GM19372 (cell line): ENCODE measurements at regions not wholly inside any gene's neighbourhood (a gene's known extent, or its start where the extent isn't known, plus 50 kb on each side); places are given as distances from the start of the nearest gene placed in this dataset.

Source experiments
- ATAC-seq: cut with Tn5 transposase; IDR thresholded peaks from one replicate; pipeline ENCODE4 v1.9.1; 2021; ENCODE audit warnings: mild to moderate bottlenecking, low read depth, moderate library complexity; ENCODE audit not compliant: unreplicated experiment

DNA sequence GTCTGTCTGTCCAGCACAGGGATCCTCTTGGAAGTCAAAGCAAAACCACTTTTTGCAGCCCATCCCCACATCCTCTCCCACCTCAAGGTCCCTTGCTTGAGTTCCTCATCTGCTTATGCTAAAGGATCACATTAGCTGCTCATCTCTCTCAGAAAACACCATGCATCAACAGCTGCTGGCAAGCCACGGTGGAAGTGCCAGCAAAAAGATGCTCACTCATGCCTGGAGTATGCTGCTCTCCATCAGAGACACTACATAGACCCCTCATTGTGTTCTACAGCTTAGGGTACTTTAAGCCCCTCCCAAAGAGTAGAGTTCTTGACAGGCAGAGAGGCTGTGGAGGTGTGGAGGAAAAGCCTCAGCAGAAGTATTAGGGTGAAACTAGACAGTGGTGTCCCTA lies 94.6 kb upstream of the COL8A1 start:
- ATAC-seq: no peak

DNA sequence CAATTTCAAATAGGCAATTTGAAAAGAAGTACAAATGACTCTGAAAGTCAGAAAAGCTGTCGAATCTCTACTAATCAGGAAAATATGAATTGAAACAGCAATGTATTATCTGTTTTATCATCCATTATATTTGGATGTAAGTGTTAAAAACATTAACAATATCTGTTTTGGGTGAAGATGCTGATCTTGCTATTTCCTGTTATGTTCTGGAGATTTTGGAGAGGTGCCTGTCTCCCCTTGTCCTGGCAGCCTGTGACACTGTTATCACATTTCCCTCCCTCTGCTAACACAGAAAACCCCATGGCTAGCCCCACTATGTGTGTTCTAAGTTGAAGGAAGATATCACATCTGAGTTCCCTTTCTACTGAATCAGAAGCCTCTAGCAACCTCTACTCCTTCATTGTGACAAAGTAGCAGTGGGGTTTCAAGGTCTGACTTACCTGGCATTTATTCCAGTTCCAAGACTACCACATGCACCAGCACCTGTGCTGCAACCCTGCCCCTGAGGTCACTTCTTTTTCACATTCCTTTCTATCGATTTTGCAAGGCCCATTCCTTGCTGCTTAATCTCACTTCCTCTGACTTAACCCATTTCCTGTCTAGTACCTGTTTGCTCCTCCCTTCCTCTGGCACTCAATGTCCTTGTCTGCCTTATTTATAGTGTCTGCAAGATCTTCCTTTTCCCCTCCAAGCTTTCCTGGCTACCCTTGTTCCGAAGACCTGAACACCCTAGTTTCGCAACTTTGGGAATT lies 95.5 kb upstream of the COL8A1 start:
- ATAC-seq: no peak

DNA sequence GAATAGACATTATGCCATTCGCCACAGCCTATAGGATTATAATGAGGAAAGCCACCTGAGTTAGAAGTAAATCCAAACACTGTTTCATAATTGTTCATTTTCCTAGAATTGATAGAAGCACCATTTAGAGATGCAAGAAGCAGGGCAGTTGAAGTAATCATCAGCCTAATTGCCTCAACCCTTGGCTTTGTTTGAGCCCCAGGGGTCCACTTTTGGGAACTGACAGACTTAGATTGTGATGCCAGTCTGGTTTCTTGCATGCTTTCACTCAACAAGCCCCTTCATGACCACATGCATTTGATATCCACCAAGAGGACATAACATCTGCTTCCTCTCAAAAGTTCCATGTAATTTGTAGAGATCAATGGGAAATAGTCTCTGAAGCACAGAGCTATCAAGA lies 97.2 kb upstream of the COL8A1 start:
- ATAC-seq: no peak

DNA sequence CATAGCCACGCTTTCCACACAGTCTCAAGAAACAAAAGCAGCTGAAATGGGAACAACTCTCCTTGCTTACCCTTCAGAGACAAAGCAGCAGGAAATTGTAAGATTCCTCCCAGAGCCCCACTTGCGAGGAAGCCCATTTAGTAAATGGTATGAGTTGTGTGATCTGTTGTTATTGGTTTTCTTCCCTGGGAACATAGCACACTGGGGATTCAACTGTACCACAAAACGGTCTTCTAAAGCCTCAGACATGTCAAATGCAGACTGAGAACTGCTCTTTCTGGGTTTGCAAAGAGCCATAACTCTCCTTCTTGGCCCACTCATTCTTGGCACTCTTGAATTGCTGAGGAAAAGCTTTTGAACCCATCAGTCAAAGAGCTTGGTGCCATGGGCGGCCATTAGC lies 101.0 kb upstream of the COL8A1 start:
- no peak for ATAC-seq

DNA sequence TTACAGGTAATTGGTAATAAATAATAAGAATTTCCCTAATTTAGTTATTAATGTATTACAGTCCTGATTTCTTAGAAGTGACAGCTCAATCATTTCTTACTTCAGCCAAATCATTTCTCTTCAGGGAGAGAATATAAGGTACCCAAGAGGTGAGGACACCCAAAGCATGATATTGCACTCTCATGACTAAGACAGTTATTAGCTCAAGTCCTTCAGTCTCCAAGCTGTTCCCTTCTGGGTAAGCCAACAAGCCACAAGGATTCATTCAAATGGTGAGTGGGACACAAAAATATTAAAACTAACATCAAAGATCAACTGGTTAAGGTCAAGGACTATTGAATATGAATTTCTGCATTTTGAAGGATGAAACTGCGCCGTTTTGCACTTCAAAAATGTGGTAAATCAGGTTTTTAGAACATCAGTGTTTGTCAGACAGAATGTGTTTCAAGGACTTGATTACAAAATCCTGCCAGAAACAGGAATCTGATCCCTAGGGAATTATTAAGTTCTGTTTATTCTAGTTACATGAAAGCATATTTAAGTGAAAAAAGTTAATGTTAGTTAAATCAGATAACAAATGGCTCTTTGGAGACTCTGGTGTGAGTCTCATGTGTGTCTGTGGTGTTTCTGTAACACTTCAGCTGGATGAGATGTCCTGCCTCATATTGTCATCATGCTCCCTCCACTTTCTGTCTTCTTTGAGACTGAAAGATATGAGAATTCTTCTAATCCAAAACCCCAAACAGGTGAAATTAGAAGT lies 101.7 kb upstream of the COL8A1 start:
- no peak for ATAC-seq

DNA sequence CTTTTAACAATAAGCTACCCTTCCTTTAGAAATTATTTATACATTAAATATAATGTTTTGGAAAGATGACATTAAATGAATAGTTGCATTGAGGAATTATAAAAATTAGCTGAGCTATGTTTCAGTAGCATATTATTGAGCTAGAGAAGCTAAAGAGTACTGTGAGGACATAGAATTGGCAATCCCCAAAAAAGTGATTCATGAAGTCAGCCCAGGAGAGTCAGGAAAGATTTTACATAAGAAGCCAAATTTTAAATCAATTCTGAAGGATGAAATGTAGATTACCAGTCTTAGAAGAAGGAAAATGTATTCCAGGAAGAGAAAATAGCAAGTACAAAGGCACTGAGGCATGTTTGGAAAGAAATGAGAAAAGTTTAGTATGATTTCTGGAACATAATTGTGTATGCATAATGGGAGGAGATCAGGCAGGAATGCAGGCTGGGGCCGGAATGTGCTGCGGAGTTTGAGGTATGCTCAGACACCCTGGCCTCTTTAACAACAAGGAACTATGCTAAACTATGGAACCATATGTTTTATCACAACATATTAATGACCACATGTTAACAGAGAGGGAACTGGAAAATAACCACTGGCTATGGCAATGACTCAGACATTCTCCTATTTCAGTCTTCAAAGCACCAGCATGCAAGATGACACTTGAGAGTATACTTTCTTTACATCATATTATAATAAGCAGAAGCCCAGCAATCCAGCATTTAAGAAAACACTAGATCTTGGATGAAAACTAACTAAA lies 103.3 kb upstream of the COL8A1 start:
- no peak for ATAC-seq

DNA sequence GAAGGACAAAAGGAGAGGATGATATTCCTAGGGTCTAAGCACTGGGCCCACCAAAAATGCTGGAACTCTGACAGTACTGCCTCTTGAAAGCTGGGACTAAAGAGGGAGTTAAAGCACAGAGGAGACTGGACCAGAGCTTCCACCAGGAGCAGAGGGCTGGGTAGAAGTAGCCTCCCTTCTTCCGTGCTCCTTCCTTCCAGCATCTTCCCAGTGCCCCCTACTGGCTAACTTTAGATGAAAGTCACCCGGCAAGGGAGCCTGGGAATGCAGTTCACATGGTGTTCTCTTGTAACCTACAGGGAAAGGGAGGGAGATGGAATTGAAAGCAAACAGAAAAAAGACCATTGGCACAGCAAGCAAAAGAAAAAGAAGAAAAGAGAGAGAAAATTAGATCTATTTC lies 106.1 kb upstream of the COL8A1 start:
- ATAC-seq: peak; percentile 69

DNA sequence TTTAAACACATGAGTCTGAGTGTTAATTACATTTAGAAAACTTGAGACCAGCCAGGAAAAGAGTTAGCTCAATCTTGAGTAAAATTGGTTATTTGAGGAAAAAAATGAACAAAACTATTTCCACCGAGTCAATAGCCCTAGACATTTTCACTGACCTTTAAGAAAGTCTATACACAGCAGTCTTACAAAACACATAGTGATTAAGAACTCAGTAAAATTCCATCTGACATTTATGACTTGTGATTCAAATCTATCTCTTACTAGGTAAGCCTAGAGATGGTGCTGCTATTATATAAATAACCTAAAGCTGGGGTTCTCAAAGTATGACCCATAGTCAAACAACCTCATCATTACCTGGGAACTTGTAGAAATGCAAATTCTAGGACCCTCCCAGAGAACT lies 109.1 kb upstream of the COL8A1 start:
- ATAC-seq: no peak

DNA sequence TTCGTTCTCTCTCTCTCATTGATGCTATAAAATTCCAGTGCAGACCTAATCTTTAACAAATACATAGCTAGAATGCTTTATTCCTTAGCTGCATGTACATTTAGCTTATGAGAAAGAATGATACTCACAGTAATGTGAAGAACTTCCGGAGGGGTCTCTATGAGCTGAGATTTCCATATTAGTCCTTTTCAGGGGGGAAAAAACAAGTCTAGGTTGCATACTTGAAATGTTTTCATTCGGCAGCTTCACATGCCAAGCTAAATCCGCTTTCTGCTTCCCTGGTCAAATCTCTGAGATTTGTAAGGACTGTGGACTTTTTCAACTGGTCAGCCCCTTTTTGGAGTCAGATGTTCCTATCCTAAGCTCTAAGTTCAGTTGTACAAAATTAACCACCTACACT lies 111.5 kb upstream of the COL8A1 start:
- ATAC-seq: no peak

DNA sequence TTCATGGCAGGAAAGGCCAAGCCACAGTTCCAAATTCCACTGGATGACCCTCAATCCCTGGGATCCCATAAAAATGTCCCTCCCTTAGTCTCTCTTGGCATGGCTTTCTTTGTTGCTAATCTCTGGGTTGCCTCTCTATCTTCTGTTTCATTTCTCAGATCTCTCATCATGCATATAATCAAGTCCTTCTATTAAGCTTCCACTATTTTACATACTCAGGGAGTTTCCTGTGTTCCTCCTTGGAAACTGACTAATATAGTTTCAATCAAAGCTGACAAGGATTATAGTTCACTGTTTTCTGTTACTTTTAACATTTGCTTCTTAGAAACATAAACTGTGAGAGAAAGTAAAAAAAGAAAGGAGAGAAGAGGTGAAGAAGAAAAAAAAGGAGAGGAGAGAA lies 113.8 kb upstream of the COL8A1 start:
- ATAC-seq: no peak

DNA sequence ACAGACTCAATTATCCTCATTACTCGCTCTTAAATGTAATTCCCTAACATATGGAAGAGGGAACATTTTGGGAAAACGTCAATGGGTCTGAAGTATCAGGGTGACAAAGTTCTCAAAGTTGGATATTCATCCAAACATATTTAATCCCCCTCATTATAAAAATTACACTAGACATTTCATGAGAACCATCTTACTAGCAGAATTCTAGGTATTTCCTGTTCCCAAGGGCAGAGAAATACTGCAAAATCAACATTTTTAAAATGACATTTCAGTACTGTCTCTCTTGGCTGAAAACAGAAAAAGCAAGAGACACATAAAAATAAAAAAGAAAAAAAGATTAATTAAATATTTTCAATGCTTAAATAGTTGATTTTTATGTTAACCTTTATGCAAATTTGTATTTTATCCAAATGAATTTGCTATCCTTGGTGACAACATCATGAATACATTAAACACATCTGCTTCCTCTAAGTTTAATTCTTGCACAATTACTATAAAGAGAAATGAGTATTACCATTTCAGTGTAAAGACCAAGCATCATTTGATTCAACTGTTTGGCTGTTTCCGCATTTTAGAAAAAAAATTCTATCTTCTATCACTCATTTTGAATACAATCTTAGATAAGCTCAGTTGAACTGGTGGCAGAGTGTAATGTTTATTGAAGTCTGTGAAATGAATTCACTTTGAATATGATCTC lies 114.8 kb upstream of the COL8A1 start:
- ATAC-seq: no peak

DNA sequence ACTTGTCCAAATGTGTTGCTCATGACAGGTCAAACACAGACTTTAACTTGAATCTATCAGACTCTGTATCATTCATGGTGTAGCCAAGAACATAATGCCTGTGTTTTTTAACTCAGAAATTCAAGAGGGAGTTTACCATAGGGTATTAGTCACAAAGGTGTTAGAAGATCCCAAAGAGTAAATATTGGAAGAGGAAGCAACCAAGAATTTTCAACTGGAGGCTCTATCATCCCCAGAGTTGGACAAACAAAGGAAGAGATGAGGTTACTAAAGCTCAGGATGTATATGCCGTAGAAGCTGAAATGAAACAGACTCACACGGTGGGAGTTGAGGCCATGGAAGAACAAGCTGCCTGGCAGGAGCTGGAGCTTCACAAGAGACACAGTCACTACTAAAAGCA lies 116.2 kb upstream of the COL8A1 start:
- ATAC-seq: no peak

DNA sequence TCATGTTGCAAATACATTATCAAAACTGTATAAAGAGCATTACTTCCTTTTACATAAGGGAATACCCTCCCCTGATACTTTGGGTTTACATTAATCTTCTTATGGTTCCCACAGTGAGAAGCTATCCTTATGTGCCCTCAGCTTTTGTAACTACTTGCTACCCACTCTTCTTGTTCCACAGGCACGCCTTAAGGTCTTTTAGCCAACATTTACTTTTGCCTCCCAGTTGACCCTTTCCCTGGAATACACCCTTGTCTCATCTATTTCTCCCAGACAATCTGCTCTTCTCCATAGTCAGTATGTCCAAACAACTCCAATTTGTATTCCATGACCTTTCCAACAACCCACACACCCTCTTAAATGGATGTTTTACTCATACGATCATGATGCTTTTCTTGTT lies 116.8 kb upstream of the COL8A1 start:
- no peak for ATAC-seq

DNA sequence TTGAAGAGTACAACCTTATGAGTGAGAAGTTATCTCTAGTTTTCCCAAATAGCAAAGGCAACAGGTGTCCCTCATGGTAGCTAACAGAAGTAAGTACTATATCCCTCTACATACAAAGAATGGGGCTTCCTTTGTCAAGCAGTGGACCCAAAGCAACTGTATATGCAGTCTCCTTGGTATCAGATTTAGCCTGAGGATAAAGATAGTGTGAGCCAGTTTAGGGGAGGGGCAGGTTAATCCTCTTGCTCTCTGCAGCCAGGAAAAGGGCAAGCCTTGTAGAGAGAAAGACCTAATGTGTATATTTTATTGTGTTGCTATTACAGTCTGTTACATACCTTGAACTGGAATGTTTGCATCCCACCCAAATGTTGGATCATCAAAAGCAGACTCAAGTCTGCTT lies 117.9 kb upstream of the COL8A1 start:
- no peak for ATAC-seq

DNA sequence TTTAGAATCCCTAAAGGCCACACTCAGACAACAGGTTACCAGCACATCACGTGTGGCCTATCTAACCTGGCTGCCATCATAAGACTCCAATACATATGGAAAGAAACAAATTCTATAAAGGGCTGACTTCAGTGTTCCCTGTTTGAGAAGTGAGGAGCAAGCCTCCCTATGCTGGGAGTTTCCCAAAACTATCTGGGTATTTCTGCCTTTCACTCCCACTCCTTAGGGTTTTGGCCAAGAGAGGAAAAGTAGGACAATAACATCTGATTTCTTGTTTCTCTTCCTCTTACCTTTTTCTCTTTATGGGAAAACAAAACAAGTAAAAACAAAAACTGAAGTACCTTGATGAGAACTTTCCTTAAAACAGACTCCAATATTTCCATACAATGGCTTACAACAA lies 121.5 kb upstream of the COL8A1 start:
- ATAC-seq: no peak

DNA sequence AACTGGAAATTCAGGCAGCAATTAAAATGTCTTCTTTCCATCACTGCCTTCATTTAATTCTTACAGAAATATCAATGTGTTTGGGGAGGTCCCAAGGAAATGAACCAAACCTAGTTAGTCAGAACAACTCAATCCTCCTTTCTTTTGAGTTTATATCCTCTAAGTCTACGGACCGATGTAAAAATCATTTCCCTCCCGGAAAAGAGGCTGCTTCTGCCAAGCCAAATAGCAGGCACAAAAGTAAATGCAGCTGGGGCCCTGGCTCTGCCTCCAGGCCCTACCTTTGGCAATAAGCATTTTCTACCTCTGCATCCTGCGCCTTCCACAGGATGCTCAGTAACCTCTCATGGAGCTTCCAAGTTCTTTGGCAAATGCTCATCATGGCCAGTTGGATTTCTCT lies 122.5 kb upstream of the COL8A1 start:
- ATAC-seq: no peak

DNA sequence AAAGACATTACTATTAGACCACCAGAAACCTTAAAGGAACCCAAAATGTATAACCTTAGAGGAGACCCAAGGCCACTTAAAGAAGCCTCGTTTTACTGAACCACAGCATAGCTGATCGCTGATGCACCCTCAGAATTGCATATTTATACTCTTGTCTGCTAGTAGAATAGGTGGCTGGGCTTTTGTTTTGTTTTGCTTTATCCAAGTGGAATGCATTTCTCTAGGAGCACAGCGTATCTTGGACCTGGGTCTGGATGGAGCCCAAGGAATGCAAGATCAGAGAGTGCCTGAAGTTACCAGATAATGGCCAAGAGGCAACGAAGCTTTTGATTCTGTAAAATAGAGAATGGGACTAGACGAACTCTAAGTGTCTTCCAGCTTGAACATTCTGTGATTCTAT lies 129.2 kb upstream of the COL8A1 start:
- ATAC-seq: no peak

DNA sequence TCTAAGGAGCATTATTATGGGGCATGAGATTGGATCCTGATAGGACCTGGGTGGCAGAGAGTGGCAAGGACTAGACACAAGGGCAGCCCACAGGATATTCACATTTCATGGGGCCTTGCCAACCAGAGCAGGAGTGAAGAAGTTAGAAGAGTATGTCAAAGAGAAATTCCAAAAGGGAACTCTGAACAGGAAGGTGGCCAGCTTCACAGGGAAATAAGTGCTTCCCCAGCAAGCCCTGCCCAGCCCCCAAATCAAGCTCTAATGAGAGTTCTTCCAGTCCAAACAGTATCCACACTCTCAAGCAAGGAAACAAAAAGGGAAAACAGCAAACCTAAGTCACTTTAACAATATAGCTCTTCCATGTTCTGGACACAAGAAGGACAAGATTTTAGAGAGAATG lies 130.2 kb upstream of the COL8A1 start:
- ATAC-seq: no peak

DNA sequence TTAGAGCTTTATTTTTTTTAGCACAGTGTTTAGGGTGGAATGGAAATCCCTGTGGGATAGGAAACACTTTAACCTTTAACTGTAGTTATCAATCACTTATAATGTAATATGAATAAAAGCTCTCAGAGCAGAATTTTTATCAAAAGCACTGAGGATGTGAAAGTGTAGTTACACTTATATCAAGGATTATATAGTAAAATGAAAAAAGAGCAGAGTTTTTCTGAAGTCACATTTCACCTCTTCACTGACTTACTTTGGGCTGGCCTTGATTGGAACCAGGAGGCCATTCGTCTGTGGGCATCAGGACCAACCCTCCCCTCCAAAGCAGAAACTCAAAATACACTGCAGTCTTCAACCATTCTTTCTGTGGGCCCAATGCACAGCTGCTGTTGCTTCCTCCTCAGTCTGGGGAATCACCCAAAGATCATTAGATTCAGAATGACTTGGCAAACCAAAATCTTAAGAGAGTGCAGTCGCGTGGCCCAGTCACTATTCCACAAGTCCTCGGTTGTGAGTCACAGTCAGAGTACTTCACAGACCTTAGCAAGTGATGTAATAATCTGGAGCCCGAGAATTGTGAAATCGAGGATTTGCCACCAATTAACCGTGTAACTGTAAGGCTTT lies 132.6 kb upstream of the COL8A1 start:
- ATAC-seq: peak; percentile 99

DNA sequence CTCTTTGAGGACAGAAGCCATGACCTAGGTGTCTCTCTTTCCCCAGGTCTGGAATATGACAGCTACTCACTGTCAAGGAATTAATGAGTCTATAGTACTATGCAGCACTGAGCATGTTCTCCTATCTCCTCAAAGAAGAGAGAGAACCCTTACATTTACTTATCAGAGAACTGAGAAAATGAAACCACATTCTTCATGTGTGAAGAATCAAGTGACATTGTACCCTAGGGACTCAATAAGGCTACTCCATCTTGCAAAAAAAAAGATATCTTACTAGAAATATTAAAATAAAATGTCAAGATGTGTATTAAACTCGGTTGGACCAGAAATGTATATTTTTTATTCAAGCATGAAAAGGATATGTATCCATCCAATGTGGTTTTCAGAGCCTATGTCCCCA lies 133.2 kb upstream of the COL8A1 start:
- no peak for ATAC-seq

DNA sequence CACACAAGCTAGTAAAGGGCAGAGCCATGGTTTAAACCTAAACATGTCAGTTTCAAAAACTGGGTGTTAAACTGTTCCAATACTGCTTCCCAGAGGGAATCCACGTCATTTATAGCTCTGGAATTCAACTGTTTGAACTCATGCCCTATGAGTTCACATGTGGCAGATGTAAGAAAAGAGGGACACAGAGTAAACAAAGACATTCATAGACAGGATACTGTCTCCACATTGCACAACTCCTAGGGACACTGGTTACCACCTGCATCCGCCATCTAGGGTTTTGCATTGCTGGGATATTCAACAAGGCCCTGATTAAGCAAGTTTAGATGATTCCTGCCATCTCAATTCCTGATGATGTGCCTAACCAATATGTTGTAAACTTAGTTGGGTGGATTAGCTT lies 134.1 kb upstream of the COL8A1 start:
- ATAC-seq: no peak
